H1 (cell line): ENCODE measurements at regions not wholly inside any gene's neighbourhood (a gene's known extent, or its start where the extent isn't known, plus 50 kb on each side); places are given as distances from the start of the nearest gene placed in this dataset.

Experiments used
- CTCF ChIA-PET: fragments of 300-600 bp; sonication (Branson Sonifier 250); formaldehyde crosslinking; loops from one replicate; lab custom pipeline; 2021; ENCODE audit not compliant: partially characterized antibody; lab: Charles Lee
- POLR2A ChIA-PET: fragments of 300-600 bp; sonication (Branson Sonifier 250); formaldehyde crosslinking; loops from one replicate; lab custom pipeline; 2021; ENCODE audit warnings: inconsistent platforms; ENCODE audit not compliant: partially characterized antibody; lab: Charles Lee
- DNase-seq, 2 experiments: peaks; one replicate each; pipeline versions ENCODE4 v3.0.0 to v3.0.0-alpha.2; 2010 to 2022; ENCODE audit warnings: low spot score in 2 of 2, low read depth in 1 of 2, mixed read lengths in 1 of 2
- FAIRE-seq: peaks from 2 replicates; lab custom pipeline; 2011; peaks lifted over from hg19 to GRCh38; lab: Jason Lieb, UNC
- H2AFZ ChIP-seq: 2 replicates; pipeline ENCODE4 v1.8.1; 2012; ENCODE audit warnings: low read length, inconsistent platforms
- H2AK5ac ChIP-seq: 2 replicates; pipeline ENCODE4 v1.6.1; 2013; ENCODE audit warnings: low read depth, low read length
- H2BK120ac ChIP-seq: replicated peaks from 2 replicates; pipeline ENCODE3; 2013; ENCODE audit warnings: low read depth, low read length, inconsistent platforms
- H2BK12ac ChIP-seq: 2 replicates; pipeline ENCODE4 v1.6.1; 2013; ENCODE audit warnings: low read depth, low read length
- H2BK15ac ChIP-seq: 2 replicates; pipeline ENCODE4 v1.6.1; 2013; ENCODE audit warnings: low read length
- H2BK20ac ChIP-seq: 2 replicates; pipeline ENCODE4 v1.6.1; 2013; ENCODE audit warnings: low read length
- H2BK5ac ChIP-seq: 2 replicates; pipeline ENCODE4 v1.6.1; 2013; ENCODE audit warnings: low read depth, low read length
- H3K14ac ChIP-seq: 2 replicates; pipeline ENCODE4 v1.6.1; 2013; ENCODE audit warnings: inconsistent platforms; ENCODE audit not compliant: insufficient read length
- H3K18ac ChIP-seq: 2 replicates; pipeline ENCODE4 v1.6.1; 2013; ENCODE audit warnings: low read length; ENCODE audit errors: extremely low read depth
- H3K23ac ChIP-seq: 2 replicates; pipeline ENCODE4 v1.6.1; 2013; ENCODE audit warnings: inconsistent platforms; ENCODE audit not compliant: insufficient read length
- H3K23me2 ChIP-seq: 2 replicates; pipeline ENCODE4 v1.6.1; 2013; ENCODE audit warnings: low read depth, low read length
- H3K27ac ChIP-seq: 2 replicates; pipeline ENCODE4 v1.6.1; 2011; ENCODE audit warnings: low read depth, low read length, inconsistent platforms
- H3K27me3 ChIP-seq, 4 experiments: replicated peaks in 1 of 4; 1 replicate in 1 of 4; 2 replicates in 3 of 4; pipeline versions ENCODE4 v1.6.1 to v1.8.1; 2011 to 2013; ENCODE audit warnings: low read length in 3 of 4, mild to moderate bottlenecking in 3 of 4, inconsistent platforms in 2 of 4, mixed read lengths in 2 of 4, moderate library complexity in 1 of 4; ENCODE audit not compliant: control insufficient read depth in 3 of 4, insufficient read depth in 3 of 4; ENCODE audit errors: extremely low read depth in 1 of 4
- H3K36me3 ChIP-seq, 4 experiments: 2 replicates each; pipeline versions ENCODE4 v1.6.1 to v1.8.1; 2011 to 2013; ENCODE audit warnings: mild to moderate bottlenecking in 4 of 4, low read length in 3 of 4, moderate library complexity in 2 of 4, control low read depth in 1 of 4, inconsistent platforms in 1 of 4; ENCODE audit not compliant: insufficient read depth in 4 of 4, control insufficient read depth in 2 of 4
- H3K4ac ChIP-seq: replicated peaks from 2 replicates; pipeline ENCODE3; 2013; ENCODE audit warnings: low read length, low read depth, mixed read lengths, inconsistent platforms; ENCODE audit not compliant: insufficient read length
- H3K4me1 ChIP-seq, 4 experiments: replicated peaks in 1 of 4; 1 replicate in 1 of 4; 2 replicates in 3 of 4; pipeline versions ENCODE4 v1.6.1 to v1.8.1; 2011 to 2013; ENCODE audit warnings: low read length in 3 of 4, inconsistent platforms in 2 of 4, mixed read lengths in 1 of 4; ENCODE audit not compliant: insufficient read depth in 4 of 4, control insufficient read depth in 3 of 4
- H3K4me2 ChIP-seq, 2 experiments: 2 replicates each; pipeline versions ENCODE4 v1.6.1 to v1.8.1; 2011 to 2013; ENCODE audit warnings: low read depth in 2 of 2, low read length in 2 of 2, control low read depth in 1 of 2, inconsistent platforms in 1 of 2, mild to moderate bottlenecking in 1 of 2; ENCODE audit not compliant: insufficient read depth in 1 of 2
- H3K4me3 ChIP-seq, 4 experiments: fragments of 200-600, 300-600 bp in 1 of 4; sonication (generic), shearing (Covaris generic), sonication (Bioruptor Twin) in 1 of 4; 2 replicates each; pipeline versions ENCODE4 v1.5.1 to v1.8.1; 2011 to 2016; ENCODE audit warnings: low read length in 4 of 4, low read depth in 3 of 4, control low read depth in 2 of 4, inconsistent platforms in 2 of 4, mild to moderate bottlenecking in 2 of 4, mixed read lengths in 1 of 4, moderate library complexity in 1 of 4; ENCODE audit not compliant: insufficient read depth in 2 of 4; ENCODE audit errors: extremely low read depth in 1 of 4
- H3K56ac ChIP-seq: replicated peaks from 2 replicates; pipeline ENCODE3; 2013; ENCODE audit warnings: low read depth, mild to moderate bottlenecking, mixed read lengths, low read length, inconsistent platforms; ENCODE audit not compliant: insufficient read length
- H3K79me1 ChIP-seq: 2 replicates; pipeline ENCODE4 v1.6.1; 2013; ENCODE audit warnings: low read depth, low read length, control low read depth
- H3K79me2 ChIP-seq, 2 experiments: 2 replicates each; pipeline versions ENCODE4 v1.6.1 to v1.8.1; 2012 to 2013; ENCODE audit warnings: low read length in 2 of 2, mild to moderate bottlenecking in 2 of 2, inconsistent platforms in 1 of 2; ENCODE audit not compliant: insufficient read depth in 2 of 2, control insufficient read depth in 1 of 2
- H3K9ac ChIP-seq, 4 experiments: replicated peaks in 1 of 4; 1 replicate in 1 of 4; 2 replicates in 3 of 4; pipeline versions ENCODE4 v1.6.1 to v1.8.1; 2011 to 2013; ENCODE audit warnings: low read depth in 3 of 4, low read length in 3 of 4, control low read depth in 2 of 4, mild to moderate bottlenecking in 2 of 4, moderate library complexity in 2 of 4, inconsistent platforms in 1 of 4; ENCODE audit errors: extremely low read depth in 1 of 4
- H3K9me3 ChIP-seq, 2 experiments: 2 replicates each; pipeline versions ENCODE4 v1.6.1 to v1.8.1; 2012 to 2013; ENCODE audit warnings: mild to moderate bottlenecking in 2 of 2, moderate library complexity in 2 of 2, control low read depth in 1 of 2, inconsistent platforms in 1 of 2, low read depth in 1 of 2, low read length in 1 of 2, mixed read lengths in 1 of 2; ENCODE audit not compliant: insufficient read depth in 2 of 2
- H4K20me1 ChIP-seq, 2 experiments: replicated peaks in 1 of 2; 2 replicates each; pipeline versions ENCODE3 to v1.8.1; 2011 to 2013; ENCODE audit warnings: inconsistent platforms in 2 of 2, low read length in 2 of 2, mild to moderate bottlenecking in 1 of 2; ENCODE audit not compliant: insufficient read depth in 2 of 2, control insufficient read depth in 1 of 2
- H4K5ac ChIP-seq: 2 replicates; pipeline ENCODE4 v1.6.1; 2013; ENCODE audit warnings: low read length, low read depth, mixed read lengths, inconsistent platforms; ENCODE audit not compliant: insufficient read length
- H4K8ac ChIP-seq: 2 replicates; pipeline ENCODE4 v1.8.0; 2013; ENCODE audit warnings: mild to moderate bottlenecking, moderate library complexity, low read length, inconsistent platforms; ENCODE audit not compliant: insufficient read depth; ENCODE audit errors: extremely low read depth
- H4K91ac ChIP-seq: replicated peaks from 2 replicates; pipeline ENCODE3; 2013; ENCODE audit warnings: low read length, mixed read lengths, inconsistent platforms; ENCODE audit not compliant: insufficient read length
- ASH2L ChIP-seq: fragments of 200-600, 300-600 bp; sonication (generic); IDR thresholded peaks from one replicate; pipeline ENCODE4 v1.7.1; 2017; ENCODE audit warnings: low read length
- CBX5 ChIP-seq: fragments of 300-800, 300-1000 bp; sonication (generic); IDR thresholded peaks from 2 replicates; pipeline ENCODE4 v1.7.1; 2016; ENCODE audit warnings: antibody characterized with exemption, low read length, low read depth
- CEBPB ChIP-seq: IDR thresholded peaks from 2 replicates; pipeline ENCODE4 v1.6.1; 2012; ENCODE audit warnings: low read depth, low read length
- EGR1 ChIP-seq: IDR thresholded peaks from 2 replicates; pipeline ENCODE4 v1.6.1; 2011; ENCODE audit warnings: low read depth, low read length, borderline replicate concordance
- FOSL1 ChIP-seq: IDR thresholded peaks from 2 replicates; pipeline ENCODE4 v1.6.1; 2011; ENCODE audit warnings: mild to moderate bottlenecking, low read depth, low read length, moderate library complexity; ENCODE audit not compliant: insufficient read depth
- JUND ChIP-seq: IDR thresholded peaks from 2 replicates; pipeline ENCODE4 v1.6.1; 2011; ENCODE audit warnings: mild to moderate bottlenecking, improper control_type of control experiment, low read length
- NANOG ChIP-seq: IDR thresholded peaks from 2 replicates; pipeline ENCODE4 v1.6.1; 2011; ENCODE audit warnings: low read length, low read depth, mild to moderate bottlenecking, inconsistent platforms; ENCODE audit not compliant: insufficient read depth, poor library complexity, severe bottlenecking
- RXRA ChIP-seq: IDR thresholded peaks from 2 replicates; pipeline ENCODE4 v1.6.1; 2011; ENCODE audit warnings: low read depth, mild to moderate bottlenecking, low read length, moderate library complexity; ENCODE audit not compliant: insufficient read depth
- SIRT6 ChIP-seq: IDR thresholded peaks from one replicate; pipeline ENCODE4 v1.7.1; 2012; ENCODE audit warnings: low read length, inconsistent platforms
- SP1 ChIP-seq: IDR thresholded peaks from 2 replicates; pipeline ENCODE4 v1.6.1; 2011; ENCODE audit warnings: low read depth, low read length
- SP2 ChIP-seq: IDR thresholded peaks from 2 replicates; pipeline ENCODE4 v1.6.1; 2012; ENCODE audit warnings: mild to moderate bottlenecking, low read length, inconsistent platforms
- TAF1 ChIP-seq: IDR thresholded peaks from 2 replicates; pipeline ENCODE4 v1.6.1; 2011; ENCODE audit warnings: mild to moderate bottlenecking, low read depth, low read length
- TEAD4 ChIP-seq: IDR thresholded peaks from 2 replicates; pipeline ENCODE4 v1.6.1; 2012; ENCODE audit warnings: low read depth, low read length, inconsistent platforms, mixed read lengths
- WGBS, 2 experiments: shearing (Covaris generic) in 1 of 2; methylation state at CpG; one replicate each; pipeline versions ENCODE4 v1.1.6 to v1.1.7; 2013 to 2015; ENCODE audit warnings: low lambda C conversion rate in 2 of 2, mixed read lengths in 2 of 2, inconsistent platforms in 1 of 2, low coverage in 1 of 2, missing lambda C conversion rate in 1 of 2; ENCODE audit not compliant: insufficient replicate concordance in 2 of 2, insufficient coverage in 1 of 2, insufficient read length in 1 of 2; ENCODE audit errors: extremely low coverage in 1 of 2, missing lambda C conversion rate in 1 of 2; 5-methylcytosine and 5-hydroxymethylcytosine counted together
- TF ChIP-seq, protein P1 (sequence below): IDR thresholded peaks from 2 replicates; pipeline ENCODE4 v1.6.1; 2011; ENCODE audit warnings: low read length, improper control_type of control experiment

DNA sequence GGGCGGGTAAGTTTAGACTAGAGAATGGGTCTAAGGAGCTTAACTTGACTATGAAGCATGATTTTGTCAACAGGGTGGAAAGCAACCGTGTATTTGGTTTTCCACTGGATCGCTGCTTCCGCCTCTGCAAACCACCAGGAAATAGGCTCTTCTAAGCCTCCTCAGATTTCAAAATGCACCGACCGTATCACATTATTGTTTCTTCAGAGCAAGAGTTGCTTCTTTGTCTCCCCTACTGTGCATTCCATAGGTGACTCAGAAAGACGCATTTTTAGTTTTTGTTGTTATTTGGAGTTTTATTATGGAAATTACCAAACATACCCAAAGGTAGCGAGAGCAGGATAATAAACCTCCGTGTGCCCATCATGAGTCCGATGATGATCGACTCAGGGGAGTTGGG, 64.3 kb upstream of the RASD2 start:
- H3K4me1 ChIP-seq = no peaks in the 10 kb centered on the region; a peak in 3 of 7 replicates
- no peak overlapping the region for H2AFZ ChIP-seq

More for the DNA sequence above, 64.3 kb upstream of the RASD2 start:
- Histone ChIP-seq H3K79me1 (no peaks in the 10 kb centered on the region), H3K18ac (no peak overlapping the region), H3K23ac (no peak overlapping the region), H4K8ac (no peak overlapping the region), H3K9me3 (no peaks in the 10 kb centered on the region), H3K14ac (no peak overlapping the region), H3K4ac (no peak overlapping the region), H3K23me2 (no peaks in the 10 kb centered on the region), H4K91ac (no peak overlapping the region), H3K27ac (no peak overlapping the region), H2BK20ac (no peak overlapping the region), H3K4me3 (no peak overlapping the region), H3K79me2 (no peaks in the 10 kb centered on the region), H3K27me3 (no peaks in the 10 kb centered on the region; a peak in 1 of 7 replicates), H2BK5ac (no peak overlapping the region), H2BK120ac (no peak overlapping the region), H4K5ac (no peak overlapping the region), H3K9ac (no peak overlapping the region), H3K56ac (no peak overlapping the region), H2BK15ac (no peak overlapping the region), H3K36me3 (no peaks in the 10 kb centered on the region), H2AK5ac (no peak overlapping the region), H2BK12ac (no peak overlapping the region), H3K4me2 (no peak overlapping the region), H4K20me1 (no peaks in the 10 kb centered on the region)
- CTCF ChIA-PET = interaction anchor here (0.6 to 1.7 kb wide), 3 partner anchors 15 to 61 kb away, joined by 3 to 8 read pairs (median 3); no protein-coding TSS in a partner anchor
- no peak for FAIRE-seq
- POLR2A ChIA-PET = interaction anchor here (0.6 kb wide), 1 partner anchor 8 kb away, joined by 3 read pairs; no protein-coding TSS in a partner anchor
- 84% methylated on average over 11 of the region's 11 CpGs; no CpG with 5 or more reads in 1 of the 2 experiments for WGBS, 2 experiments
- TF ChIP-seq RXRA = no peak
- TF ChIP-seq NANOG = no peak
- no peak for TF ChIP-seq JUND
- no peak for TF ChIP-seq CBX5
- no peak for TF ChIP-seq SP2
- TF ChIP-seq, protein P1, sequence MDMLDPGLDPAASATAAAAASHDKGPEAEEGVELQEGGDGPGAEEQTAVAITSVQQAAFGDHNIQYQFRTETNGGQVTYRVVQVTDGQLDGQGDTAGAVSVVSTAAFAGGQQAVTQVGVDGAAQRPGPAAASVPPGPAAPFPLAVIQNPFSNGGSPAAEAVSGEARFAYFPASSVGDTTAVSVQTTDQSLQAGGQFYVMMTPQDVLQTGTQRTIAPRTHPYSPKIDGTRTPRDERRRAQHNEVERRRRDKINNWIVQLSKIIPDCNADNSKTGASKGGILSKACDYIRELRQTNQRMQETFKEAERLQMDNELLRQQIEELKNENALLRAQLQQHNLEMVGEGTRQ = no peak
- TF ChIP-seq FOSL1 = no peak
- no peak for TF ChIP-seq SIRT6
- TF ChIP-seq CEBPB = no peak
- TF ChIP-seq TAF1 = no peak
- no peak for TF ChIP-seq SP1
- TF ChIP-seq ASH2L = no peak
- no peak for TF ChIP-seq TEAD4
- no peak for TF ChIP-seq EGR1
- no peak for DNase-seq
